ENCODE measurements at regions not wholly inside any gene's neighbourhood (a gene's known extent, or its start where the extent isn't known, plus 50 kb on each side); places are given as distances from the start of the nearest gene placed in this dataset.

- intact Hi-C loops (cut with micrococcal nuclease) (loop anchor here (10.0 kb wide), 1 partner anchor 121 kb away; no protein-coding TSS in a partner anchor), in situ Hi-C loops (cut with MboI) (no loop called here)
- Histone ChIP-seq H2AFZ (ENCODE audit: low read depth, low read length) (no peak overlapping the region), H3K27ac (ENCODE audit: extremely low read depth, low read depth, low read length) (no peak overlapping the region), H3K36me3 (ENCODE audit: control insufficient read depth, insufficient read depth, low read length) (no peaks in the 10 kb centered on the region), H3K9ac (ENCODE audit: insufficient read depth in 1 of 2, low read depth in 2 of 2, low read length in 2 of 2) (no peak overlapping the region), H3K4me2 (ENCODE audit: insufficient read depth, low read length) (no peak overlapping the region), H3K4me1 (replicated peaks in 1 of 2; ENCODE audit: control insufficient read depth in 2 of 2, insufficient read depth in 2 of 2, low read length in 2 of 2) (peaks cover 0 to 2% of the 10 kb centered on the region in 2 experiments; a peak in 1 of 5 replicates), H3K4me3 (no peak overlapping the region), H3K27me3 (ENCODE audit: control insufficient read depth in 2 of 2, insufficient read depth in 2 of 2, low read length in 2 of 2) (peaks cover 21 to 41% of the 10 kb centered on the region in 2 experiments), H3K79me2 (ENCODE audit: control insufficient read depth, insufficient read depth, low read length) (no peaks in the 10 kb centered on the region), H3K9me3 (replicated peaks; ENCODE audit: control insufficient read depth, insufficient read depth, low read depth, low read length) (no peaks in the 10 kb centered on the region), H3K9me1 (ENCODE audit: control insufficient read depth, insufficient read depth, low read length) (no peaks in the 10 kb centered on the region), H4K20me1 (replicated peaks; ENCODE audit: control insufficient read depth, insufficient read depth, low read length) (no peaks in the 10 kb centered on the region)
- WGBS (ENCODE audit: insufficient coverage, low coverage, missing lambda C conversion rate), result 1% methylated on average over 3 of the region's 3 CpGs
- no peak for FAIRE-seq
- no peak for ATAC-seq
- ChIA-PET CTCF (ENCODE audit: low intra/inter-chr PET ratio) (no interaction called here), POLR2A (no interaction called here)
- no TSS peak for BruUV-seq (replicated peaks)
- DNase-seq (ENCODE audit: extremely low read depth in 1 of 4, low spot score in 3 of 4), result no peak
- TF ChIP-seq PRPF4 (IDR thresholded peaks at IDR 0.05; ENCODE audit: insufficient read depth, low read depth, low read length, poor library complexity, severe bottlenecking) (no peak), ZBTB11 (CRISPR knock-in tag; IDR thresholded peaks at IDR 0.05) (no peak), ZNF778 (CRISPR knock-in tag; IDR thresholded peaks at IDR 0.05) (no peak), TAF1 (IDR thresholded peaks at IDR 0.05; ENCODE audit: control insufficient read depth, extremely low read depth, insufficient read depth, low read length, severe bottlenecking) (no peak), HOMEZ (CRISPR knock-in tag; IDR thresholded peaks at IDR 0.05) (no peak), FOXM1 (IDR thresholded peaks at IDR 0.05; ENCODE audit: low read depth) (no peak), FOXM1 (CRISPR knock-in tag; IDR thresholded peaks at IDR 0.05; ENCODE audit: low read depth) (no peak), HDAC2 (IDR thresholded peaks at IDR 0.05) (no peak), MYBL2 (IDR thresholded peaks at IDR 0.05; ENCODE audit: low read depth) (no peak), MYBL2 (CRISPR knock-in tag; IDR thresholded peaks at IDR 0.05; ENCODE audit: borderline replicate concordance) (no peak), RUNX1 (IDR thresholded peaks at IDR 0.05; ENCODE audit: low read depth) (no peak), SRSF1 (IDR thresholded peaks at IDR 0.05; ENCODE audit: low read depth, low read length) (no peak), FOXJ3 (CRISPR knock-in tag; IDR thresholded peaks at IDR 0.05) (no peak), HDAC6 (IDR thresholded peaks at IDR 0.05; ENCODE audit: low read depth, low read length) (no peak), CREB1 (IDR thresholded peaks at IDR 0.05) (no peak), CREB1 (CRISPR knock-in tag; IDR thresholded peaks at IDR 0.05) (no peak), CTCFL (IDR thresholded peaks at IDR 0.05; ENCODE audit: borderline replicate concordance, insufficient read depth, low read depth, low read length, poor library complexity, severe bottlenecking) (no peak)
Measured at GRCh38 chr6:16834242-16834641, 73.0 kb upstream of the ATXN1 start.

Measured in K562 (cell line).